Effector CD8-positive, alpha-beta T cell (primary cell): ENCODE measurements at regions not wholly inside any gene's neighbourhood (a gene's known extent, or its start where the extent isn't known, plus 50 kb on each side); places are given as distances from the start of the nearest gene placed in this dataset.
A peak's percentile ranks its signal among the peaks of the same experiment; 100 is the strongest.

Source experiments
- DNase-seq: peaks from one replicate; lab custom pipeline; 2025; lab: John Stamatoyannopoulos, UW

GRCh38 chr16:85971902-85972638 is 73.1 kb downstream of the IRF8 start:
- DNase-seq: no peak

GRCh38 chr16:85974428-85975375 is 75.7 kb downstream of the IRF8 start:
- no peak for DNase-seq

- no peak for DNase-seq
Observed at GRCh38 chr16:85975451-85975981, 76.6 kb downstream of the IRF8 start.

- DNase-seq: no peak
Observed at GRCh38 chr16:85978291-85978775, 79.4 kb downstream of the IRF8 start.

- DNase-seq: no peak
Observed at GRCh38 chr16:85978976-85979375, 80.0 kb downstream of the IRF8 start.

- DNase-seq: no peak
Observed at GRCh38 chr16:85979605-85980004, 80.6 kb downstream of the IRF8 start.

- DNase-seq: no peak
Observed at GRCh38 chr16:85980686-85981085, 81.7 kb downstream of the IRF8 start.

- DNase-seq: no peak
Observed at GRCh38 chr16:85981826-85982562, 83.0 kb downstream of the IRF8 start.

- DNase-seq: no peak
Observed at GRCh38 chr16:85982563-85982939, 83.6 kb downstream of the IRF8 start.

GRCh38 chr16:85983064-85983463 is 84.1 kb downstream of the IRF8 start:
- DNase-seq: no peak

- DNase-seq: no peak
Observed at GRCh38 chr16:85983606-85984230, 84.8 kb downstream of the IRF8 start.

- DNase-seq: no peak
Observed at GRCh38 chr16:85984231-85984880, 85.4 kb downstream of the IRF8 start.

GRCh38 chr16:85984947-85985451 is 86.0 kb downstream of the IRF8 start:
- no peak for DNase-seq

GRCh38 chr16:85986931-85987749 is 88.2 kb downstream of the IRF8 start:
- DNase-seq: peak; percentile 37

- no peak for DNase-seq
Observed at GRCh38 chr16:85987750-85988078, 88.8 kb downstream of the IRF8 start.

- DNase-seq: no peak
Observed at GRCh38 chr16:85988306-85988705, 89.3 kb downstream of the IRF8 start.

- no peak for DNase-seq
Observed at GRCh38 chr16:85988723-85989313, 89.9 kb downstream of the IRF8 start.

- DNase-seq: no peak
Observed at GRCh38 chr16:85989376-85989775, 90.4 kb downstream of the IRF8 start.

- no peak for DNase-seq
Observed at GRCh38 chr16:85989863-85990643, 91.1 kb downstream of the IRF8 start.
